ENCODE measurements at regions not wholly inside any gene's neighbourhood (a gene's known extent, or its start where the extent isn't known, plus 50 kb on each side); places are given as distances from the start of the nearest gene placed in this dataset.

- DNase-seq = no peak
Measured at GRCh38 chr9:89749500-89750116, 144.8 kb downstream of the GADD45G start.

DNA sequence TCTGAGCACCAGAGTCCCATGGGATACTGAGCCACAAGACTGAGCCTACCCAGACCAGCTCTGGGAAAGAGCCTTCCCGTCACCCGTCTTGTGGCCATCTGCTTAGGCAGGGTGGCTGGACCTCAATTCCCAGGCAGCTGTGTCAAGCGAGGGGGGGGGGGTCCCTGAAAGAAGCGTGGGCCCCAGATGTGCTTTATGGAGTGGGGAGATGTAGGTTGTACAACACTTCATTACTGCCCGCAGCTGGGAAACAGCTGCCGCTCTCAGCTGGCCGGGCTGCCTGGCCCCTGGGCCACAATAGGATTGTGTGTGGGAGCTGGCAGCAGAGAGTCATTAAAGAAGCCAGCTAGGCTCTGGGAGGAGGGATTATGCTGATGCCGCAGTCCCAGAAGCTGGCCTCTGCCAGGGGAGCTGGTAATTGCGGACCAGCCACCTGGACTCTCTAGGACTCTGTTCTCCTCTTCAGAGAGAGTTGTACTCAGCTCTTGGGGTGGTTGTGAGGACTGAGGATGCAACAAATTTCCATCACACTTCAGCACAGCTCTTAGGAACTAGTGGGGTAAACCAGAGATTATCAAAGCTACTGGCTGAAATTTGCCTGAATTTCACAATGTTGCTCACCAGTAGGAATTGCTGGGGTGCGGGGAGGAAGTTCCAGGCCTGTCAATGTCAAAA lies 145.4 kb downstream of the GADD45G start:
- no peak for DNase-seq

DNA sequence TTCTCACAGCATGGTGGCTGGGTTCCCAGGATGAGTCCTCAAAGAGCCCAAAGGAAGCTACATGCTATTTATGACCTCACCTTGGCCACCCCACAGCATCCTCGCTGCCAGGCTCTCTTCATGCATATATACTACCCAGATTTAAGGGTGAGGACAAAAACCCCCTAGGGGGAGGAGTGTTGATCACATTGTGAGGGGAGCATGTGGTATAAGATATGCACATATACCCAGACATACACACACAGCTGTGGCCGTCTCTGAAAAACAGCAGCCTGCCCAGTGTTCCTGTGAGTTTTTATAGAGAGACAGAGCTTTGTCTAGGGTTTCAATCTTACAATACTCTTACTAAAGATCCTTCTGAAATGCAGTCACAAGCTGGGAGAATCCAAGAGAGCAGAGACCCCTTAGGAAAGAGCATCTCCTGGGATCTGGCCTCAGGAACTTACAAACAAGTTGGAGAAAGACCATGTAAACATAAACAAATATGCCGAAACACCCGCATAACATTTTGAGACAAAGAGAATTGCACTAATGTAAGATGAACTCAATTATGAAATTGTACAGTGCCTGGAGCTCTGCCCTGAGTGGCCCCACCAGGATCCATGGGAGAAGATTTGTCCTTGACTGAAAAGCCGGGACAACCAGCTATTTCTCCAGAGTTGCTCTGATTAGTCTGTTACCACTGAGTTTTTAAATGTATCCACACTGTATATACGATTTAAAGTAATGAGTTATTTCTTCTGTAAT lies 146.4 kb downstream of the GADD45G start:
- no peak for DNase-seq

- no peak for DNase-seq
Measured at GRCh38 chr9:89752154-89752553, 147.3 kb downstream of the GADD45G start.

- DNase-seq = no peak
Measured at GRCh38 chr9:89753472-89754055, 148.8 kb downstream of the GADD45G start.

DNA sequence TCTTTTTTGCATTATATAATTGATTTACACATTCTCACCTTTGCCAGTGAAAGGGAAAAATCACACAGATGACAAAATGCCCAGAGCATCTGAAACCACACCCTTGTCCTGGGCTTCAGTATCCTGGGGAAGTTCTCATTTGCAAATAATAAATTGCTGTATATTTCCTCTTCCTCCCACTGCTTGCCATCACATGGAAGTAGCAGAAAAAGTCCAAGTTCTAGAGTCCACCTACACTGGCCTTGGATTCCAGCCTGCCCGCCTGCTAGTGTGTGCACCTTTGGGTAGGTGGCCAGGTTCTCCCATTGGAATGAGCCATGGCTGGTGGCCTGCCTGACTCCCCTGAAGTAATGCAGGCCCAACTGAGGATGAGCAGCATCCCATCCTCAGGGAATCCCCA lies 149.4 kb downstream of the GADD45G start:
- no peak for DNase-seq

- DNase-seq = no peak
Measured at GRCh38 chr9:89755821-89756220, 151.0 kb downstream of the GADD45G start.

- DNase-seq = no peak
Measured at GRCh38 chr9:89756891-89757537, 152.2 kb downstream of the GADD45G start.

DNA sequence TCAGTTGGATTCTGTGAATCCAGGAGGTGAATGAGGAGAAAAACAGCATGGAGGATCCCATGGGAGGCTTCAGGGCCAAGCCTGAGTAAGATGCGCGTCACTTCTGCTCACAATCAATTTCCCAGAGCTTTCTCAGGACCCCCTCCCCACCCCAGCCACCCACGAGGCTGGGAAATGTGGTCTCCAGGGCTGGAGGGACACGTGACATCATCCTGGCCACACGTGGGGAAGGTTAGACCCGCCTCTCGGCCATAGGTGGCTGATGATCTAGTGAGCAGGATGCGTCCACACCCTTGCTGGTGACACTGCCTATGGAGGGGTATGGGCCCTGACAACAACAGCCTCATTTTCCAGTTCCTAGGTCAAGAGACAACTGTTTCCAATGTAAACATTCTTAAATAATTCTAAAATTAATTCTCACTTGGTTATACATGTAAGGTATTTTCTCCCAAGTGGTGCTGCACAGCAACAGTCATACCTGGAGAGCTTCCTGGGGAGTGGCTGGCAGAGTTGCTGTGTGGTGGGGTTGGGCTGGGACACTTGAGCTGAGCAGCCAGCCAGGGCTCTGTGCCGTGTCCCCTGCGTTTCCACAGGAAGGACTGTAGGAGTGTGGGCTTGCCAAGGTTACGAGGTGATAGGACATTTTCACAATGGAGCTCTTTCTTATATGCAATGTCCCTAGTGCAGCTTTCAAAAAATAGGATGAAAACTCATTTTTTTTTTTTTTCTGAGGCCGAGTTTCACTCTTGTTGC lies 153.1 kb downstream of the GADD45G start:
- DNase-seq = no peak

- no peak for DNase-seq
Measured at GRCh38 chr9:89759572-89759971, 154.8 kb downstream of the GADD45G start.

- DNase-seq = no peak
Measured at GRCh38 chr9:89760123-89760522, 155.3 kb downstream of the GADD45G start.

GRCh38 chr9:89764217-89764616 lies 159.4 kb downstream of the GADD45G start:
- no peak for DNase-seq

DNA sequence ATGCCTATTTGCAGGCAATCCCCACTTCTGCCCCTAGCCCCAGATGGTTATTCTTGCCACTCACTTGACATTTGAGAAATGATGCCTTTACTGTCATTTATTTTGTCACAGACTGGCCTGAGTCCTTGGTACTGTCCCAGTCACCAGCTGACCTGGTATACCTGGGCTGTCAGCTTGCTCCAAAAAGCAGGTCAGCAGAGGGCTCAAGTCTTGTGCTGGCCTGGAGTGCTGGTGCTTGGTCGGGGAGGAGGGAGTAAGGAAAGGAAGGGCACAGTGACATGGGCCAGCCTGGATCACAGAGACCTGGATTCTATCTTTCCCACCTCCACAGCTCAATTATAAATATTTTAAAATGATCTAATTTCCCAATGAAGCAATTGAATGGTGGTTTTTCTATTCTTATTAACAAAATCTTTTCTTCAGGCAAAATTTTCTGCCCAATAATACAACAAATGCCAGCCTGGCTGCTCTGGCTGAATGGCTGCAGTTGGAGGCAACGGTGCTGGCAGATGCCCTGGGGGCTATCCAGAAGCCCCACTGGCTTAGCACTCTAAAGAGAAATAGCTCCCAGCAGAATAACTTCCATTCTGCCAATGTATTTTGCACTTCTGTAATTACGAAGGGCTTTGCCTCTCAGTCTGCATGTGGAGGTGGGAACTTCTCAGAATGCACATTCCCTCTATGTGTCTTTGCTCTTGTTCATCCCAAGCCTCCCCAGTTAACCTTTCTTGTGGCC lies 160.6 kb downstream of the GADD45G start:
- no peak for DNase-seq

DNA sequence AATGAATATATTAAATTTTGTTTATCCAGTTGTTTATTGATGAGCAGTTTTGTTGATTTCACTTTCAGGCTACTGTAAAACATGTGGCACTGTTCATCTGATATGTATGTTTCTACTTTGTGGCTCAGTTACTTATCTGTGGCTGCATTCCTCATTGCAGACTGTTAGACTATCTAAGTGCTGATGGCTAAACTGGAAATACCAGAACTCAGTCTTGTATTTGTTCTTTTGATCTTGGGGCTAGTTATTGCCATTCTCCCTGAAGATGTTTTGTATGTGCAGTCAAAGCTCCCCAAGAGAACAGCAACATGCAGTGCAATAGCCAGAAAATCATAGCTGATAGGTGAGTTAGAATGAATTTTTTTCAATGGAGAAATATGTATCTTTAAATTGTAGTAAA lies 162.2 kb downstream of the GADD45G start:
- DNase-seq = no peak

DNA sequence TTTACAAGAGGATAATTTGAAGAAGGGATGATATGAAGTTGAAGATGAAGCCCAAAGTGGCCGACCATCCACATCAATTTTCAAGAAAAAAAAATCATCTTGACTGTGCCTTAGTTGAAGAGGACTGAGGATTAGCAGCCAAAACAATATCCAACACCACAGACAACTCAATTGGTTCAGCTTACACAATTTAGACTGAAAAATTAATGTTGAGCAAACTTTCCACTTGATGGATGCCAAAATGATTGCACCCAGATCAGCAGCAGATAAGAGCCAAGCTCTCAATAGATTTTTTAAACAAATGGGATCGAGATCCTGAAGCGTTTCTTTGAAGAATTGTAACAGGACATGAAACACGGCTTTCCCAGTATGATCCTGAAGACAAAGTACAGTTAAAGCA lies 163.2 kb downstream of the GADD45G start:
- no peak for DNase-seq

- DNase-seq = no peak
Measured at GRCh38 chr9:89768650-89769071, 163.8 kb downstream of the GADD45G start.

GRCh38 chr9:89770531-89771174 lies 165.8 kb downstream of the GADD45G start:
- DNase-seq = no peak

DNA sequence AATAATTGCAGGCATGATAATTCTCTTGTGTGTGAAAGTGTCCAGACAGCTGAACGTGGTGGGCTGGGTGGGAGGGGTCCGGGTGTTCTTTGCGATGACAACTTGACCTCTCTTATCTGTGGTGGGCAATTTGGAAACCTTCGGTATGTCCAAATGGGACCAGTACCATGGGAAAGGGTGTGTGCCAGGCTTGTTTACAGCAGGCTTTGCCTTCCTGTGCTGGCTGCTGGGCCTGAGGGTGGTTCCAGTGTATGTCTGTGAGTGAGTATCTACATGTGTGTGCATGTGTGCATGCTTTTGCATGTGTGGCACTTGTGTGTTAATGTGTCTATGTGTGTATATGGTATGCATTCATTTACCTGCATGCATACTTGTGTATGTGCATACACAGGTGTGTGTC lies 166.4 kb downstream of the GADD45G start:
- DNase-seq = no peak

DNA sequence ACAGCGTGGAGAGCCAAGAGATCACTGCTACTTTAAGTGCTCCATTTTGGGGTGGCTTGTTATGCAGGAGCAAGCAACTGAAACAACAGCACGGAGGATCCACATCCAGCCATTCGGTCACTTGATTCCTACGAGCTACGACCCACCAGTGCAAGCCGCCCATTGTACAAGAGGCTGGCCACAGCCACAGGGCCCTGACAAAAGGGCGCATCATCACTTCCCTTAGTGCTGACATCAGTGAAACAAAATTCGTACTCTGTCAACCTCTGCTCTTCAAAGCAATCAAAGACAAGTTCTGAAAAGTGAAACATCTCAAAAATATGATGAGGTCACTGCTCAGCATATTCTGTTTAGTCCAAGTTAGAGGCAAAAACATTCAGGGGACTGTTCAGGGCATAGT lies 168.4 kb downstream of the GADD45G start:
- DNase-seq = no peak

DNA sequence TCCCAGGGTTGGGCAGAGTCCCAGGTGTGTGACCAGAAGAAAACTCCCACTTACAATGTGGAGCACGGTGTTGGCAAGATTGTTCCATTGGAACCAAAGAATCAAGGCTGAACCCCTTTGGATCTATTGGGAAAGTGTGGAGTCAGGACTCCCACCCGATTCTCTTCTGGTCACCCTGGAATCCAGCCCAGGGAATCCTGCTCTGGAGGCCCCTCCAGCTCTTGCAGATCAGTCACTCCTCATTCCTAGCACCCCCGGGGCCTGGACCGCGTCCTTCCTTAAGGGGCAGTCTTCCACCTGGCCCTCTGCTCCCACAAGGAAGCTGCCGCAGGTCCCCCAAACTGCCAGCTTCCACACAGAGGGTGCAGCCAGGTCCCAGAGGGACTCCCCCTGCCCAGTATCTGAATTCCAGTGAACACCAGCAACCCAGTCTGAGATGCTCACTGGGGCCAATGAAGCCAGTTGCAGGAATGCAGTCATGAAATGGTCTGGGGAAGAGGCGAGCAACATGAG lies 170.1 kb downstream of the GADD45G start:
- DNase-seq = no peak

GRCh38 chr9:89775641-89776040 lies 170.8 kb downstream of the GADD45G start:
- no peak for DNase-seq

Measured in NCI-H187 treated with DMSO at 0.1 percent for 48 hours (cell line).